Keratinocyte (primary cell): ENCODE measurements at regions not wholly inside any gene's neighbourhood (a gene's known extent, or its start where the extent isn't known, plus 50 kb on each side); places are given as distances from the start of the nearest gene placed in this dataset.

Experiments used
- DNase-seq: peaks from one replicate; pipeline ENCODE4 v3.0.0-alpha.2; 2011; ENCODE audit warnings: low read depth, missing footprints, low spot score
- FAIRE-seq: peaks from 2 replicates; lab custom pipeline; 2011; peaks lifted over from hg19 to GRCh38; lab: Jason Lieb, UNC
- H2AFZ ChIP-seq: 2 replicates; pipeline ENCODE4 v1.6.0; 2012; ENCODE audit warnings: low read length, control low read depth, inconsistent platforms; ENCODE audit not compliant: control insufficient read depth
- H3K27ac ChIP-seq: 2 replicates; pipeline ENCODE4 v1.5.1; 2011; ENCODE audit warnings: low read length; ENCODE audit not compliant: control insufficient read depth, insufficient read depth
- H3K27me3 ChIP-seq: 3 replicates; pipeline ENCODE4 v1.6.0; 2011; ENCODE audit warnings: low read length; ENCODE audit not compliant: control insufficient read depth, insufficient read depth; ENCODE audit errors: extremely low read depth
- H3K36me3 ChIP-seq, 2 experiments: 2 replicates in 1 of 2; 3 replicates in 1 of 2; pipeline ENCODE4 v1.5.1; 2011; ENCODE audit warnings: low read length in 2 of 2, mild to moderate bottlenecking in 1 of 2; ENCODE audit not compliant: control insufficient read depth in 2 of 2, insufficient read depth in 2 of 2; ENCODE audit errors: extremely low read depth in 1 of 2
- H3K4me1 ChIP-seq: 3 replicates; pipeline ENCODE4 v1.5.1; 2011; ENCODE audit warnings: low read length; ENCODE audit not compliant: control insufficient read depth, insufficient read depth; ENCODE audit errors: extremely low read depth
- H3K4me2 ChIP-seq: 3 replicates; pipeline ENCODE4 v1.6.0; 2011; ENCODE audit warnings: low read depth, low read length; ENCODE audit not compliant: control insufficient read depth, insufficient read depth; ENCODE audit errors: extremely low read depth
- H3K4me3 ChIP-seq, 3 experiments: fragments of 200-600 bp in 1 of 3; sonication (generic) in 1 of 3; 2 replicates in 2 of 3; 3 replicates in 1 of 3; pipeline ENCODE4 v1.5.1; 2011 to 2016; ENCODE audit warnings: low read length in 3 of 3, mild to moderate bottlenecking in 3 of 3, control low read depth in 2 of 3, inconsistent platforms in 1 of 3, low read depth in 1 of 3, mixed read lengths in 1 of 3, mixed run types in 1 of 3, moderate library complexity in 1 of 3; ENCODE audit not compliant: control insufficient read depth in 2 of 3, insufficient read depth in 2 of 3; ENCODE audit errors: extremely low read depth in 1 of 3
- H3K79me2 ChIP-seq: 2 replicates; pipeline ENCODE4 v1.6.0; 2012; ENCODE audit warnings: low read length; ENCODE audit not compliant: control insufficient read depth, insufficient read depth
- H3K9ac ChIP-seq: 3 replicates; pipeline ENCODE4 v1.6.0; 2011; ENCODE audit warnings: low read length; ENCODE audit not compliant: control insufficient read depth, insufficient read depth; ENCODE audit errors: extremely low read depth
- H3K9me1 ChIP-seq: 3 replicates; pipeline ENCODE4 v1.6.0; 2011; ENCODE audit warnings: low read length; ENCODE audit not compliant: control insufficient read depth, insufficient read depth; ENCODE audit errors: extremely low read depth
- H3K9me3 ChIP-seq: 2 replicates; pipeline ENCODE4 v1.5.1; 2012; ENCODE audit warnings: low read depth, low read length; ENCODE audit not compliant: control insufficient read depth
- H4K20me1 ChIP-seq: 3 replicates; pipeline ENCODE4 v1.6.0; 2011; ENCODE audit warnings: low read length; ENCODE audit not compliant: control insufficient read depth, insufficient read depth; ENCODE audit errors: extremely low read depth
- EZH2 ChIP-seq: IDR thresholded peaks from one replicate; pipeline ENCODE4 v1.6.1; 2012; ENCODE audit warnings: inconsistent platforms, mild to moderate bottlenecking, low read length, moderate library complexity
- dilution Hi-C: fragments of 300-500 bp; cut with MboI; formaldehyde crosslinking; loops from one replicate; pipeline ENCODE4 v1.7.0; 2020; ENCODE audit warnings: low sequenced_read_pairs; ENCODE audit not compliant: extremely low pct_ligation_motif_present
- TF ChIP-seq, protein P1 (sequence below), 3 experiments: IDR thresholded peaks in 1 of 3; conservative IDR thresholded peaks in 1 of 3; optimal IDR thresholded peaks in 1 of 3; 2 replicates in 2 of 3; 3 replicates in 1 of 3; pipeline versions ENCODE3 to v1.5.1; 2011; ENCODE audit warnings: low read length in 3 of 3, mild to moderate bottlenecking in 3 of 3, moderate library complexity in 2 of 3, control low read depth in 1 of 3, inconsistent platforms in 1 of 3; ENCODE audit not compliant: insufficient read depth in 2 of 3; ENCODE audit errors: extremely low read depth in 1 of 3

DNA sequence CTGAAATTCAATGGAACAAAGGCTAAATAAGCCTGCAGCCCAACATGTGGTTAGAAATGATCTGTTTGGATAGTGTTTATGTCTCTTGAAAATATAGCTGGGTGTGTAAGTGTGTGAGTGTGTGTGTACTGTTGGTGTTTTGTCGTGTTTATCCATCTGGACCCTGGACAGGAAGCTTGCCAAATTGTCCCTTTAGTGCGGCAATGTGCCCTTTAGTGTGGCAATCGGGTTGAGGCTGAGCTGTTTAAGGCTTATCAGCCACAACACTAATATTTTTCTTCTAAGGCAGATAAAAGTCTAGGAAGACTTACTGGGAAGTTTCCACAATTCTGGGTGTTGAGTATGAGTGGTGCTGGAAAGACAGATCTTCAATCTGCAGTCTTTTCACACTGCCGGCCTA, 180.2 kb downstream of the YTHDC2 start:
- TF ChIP-seq, protein P1, sequence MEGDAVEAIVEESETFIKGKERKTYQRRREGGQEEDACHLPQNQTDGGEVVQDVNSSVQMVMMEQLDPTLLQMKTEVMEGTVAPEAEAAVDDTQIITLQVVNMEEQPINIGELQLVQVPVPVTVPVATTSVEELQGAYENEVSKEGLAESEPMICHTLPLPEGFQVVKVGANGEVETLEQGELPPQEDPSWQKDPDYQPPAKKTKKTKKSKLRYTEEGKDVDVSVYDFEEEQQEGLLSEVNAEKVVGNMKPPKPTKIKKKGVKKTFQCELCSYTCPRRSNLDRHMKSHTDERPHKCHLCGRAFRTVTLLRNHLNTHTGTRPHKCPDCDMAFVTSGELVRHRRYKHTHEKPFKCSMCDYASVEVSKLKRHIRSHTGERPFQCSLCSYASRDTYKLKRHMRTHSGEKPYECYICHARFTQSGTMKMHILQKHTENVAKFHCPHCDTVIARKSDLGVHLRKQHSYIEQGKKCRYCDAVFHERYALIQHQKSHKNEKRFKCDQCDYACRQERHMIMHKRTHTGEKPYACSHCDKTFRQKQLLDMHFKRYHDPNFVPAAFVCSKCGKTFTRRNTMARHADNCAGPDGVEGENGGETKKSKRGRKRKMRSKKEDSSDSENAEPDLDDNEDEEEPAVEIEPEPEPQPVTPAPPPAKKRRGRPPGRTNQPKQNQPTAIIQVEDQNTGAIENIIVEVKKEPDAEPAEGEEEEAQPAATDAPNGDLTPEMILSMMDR (optimal IDR thresholded peaks at IDR 0.05 in 1 of 3, IDR thresholded peaks at IDR 0.05 in 1 of 3, conservative IDR thresholded peaks at IDR 0.05 in 1 of 3; ENCODE audit: extremely low read depth in 1 of 3, insufficient read depth in 2 of 3, low read length in 3 of 3): no peak
- no peak for TF ChIP-seq EZH2
- no peaks in the 10 kb centered on the region for H3K4me1 ChIP-seq
- no peaks in the 10 kb centered on the region for H4K20me1 ChIP-seq
- H3K27me3 ChIP-seq: peaks cover 18% of the 10 kb centered on the region
- DNase-seq: no peak
- dilution Hi-C loops: no loop called here
- H3K79me2 ChIP-seq: no peaks in the 10 kb centered on the region
- no peak overlapping the region for H3K27ac ChIP-seq
- H3K36me3 ChIP-seq: no peaks in the 10 kb centered on the region
- no peak for FAIRE-seq
- H3K9ac ChIP-seq: no peak overlapping the region
- no peaks in the 10 kb centered on the region for H3K9me3 ChIP-seq
- no peaks in the 10 kb centered on the region for H3K9me1 ChIP-seq
- H3K4me2 ChIP-seq: no peak overlapping the region
- H2AFZ ChIP-seq: no peak overlapping the region
- no peak overlapping the region for H3K4me3 ChIP-seq

DNA sequence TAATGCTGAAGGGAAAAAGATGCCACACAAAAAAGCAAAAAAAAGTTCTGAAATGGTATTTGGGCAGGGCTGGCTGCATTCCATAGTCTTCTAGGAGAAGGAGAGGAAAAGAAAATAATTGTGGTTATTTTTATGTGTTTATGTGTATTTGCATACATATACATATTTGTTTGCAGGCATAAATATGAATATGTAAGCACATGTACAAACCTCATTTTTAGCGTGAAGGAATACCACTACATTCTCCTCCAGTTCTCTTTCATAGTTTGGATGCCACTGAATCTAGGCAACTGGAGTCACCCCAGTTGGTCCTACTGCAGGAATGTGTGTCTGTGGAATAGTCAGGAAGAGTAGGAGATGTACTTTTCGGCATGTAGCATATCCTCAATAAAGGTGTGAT, 181.1 kb downstream of the YTHDC2 start:
- no peak overlapping the region for H3K27ac ChIP-seq
- H3K9me1 ChIP-seq: no peaks in the 10 kb centered on the region
- no peak overlapping the region for H3K4me2 ChIP-seq
- H2AFZ ChIP-seq: no peak overlapping the region
- H3K79me2 ChIP-seq: no peaks in the 10 kb centered on the region
- TF ChIP-seq EZH2: no peak
- TF ChIP-seq, protein P1 (optimal IDR thresholded peaks at IDR 0.05 in 1 of 3, IDR thresholded peaks at IDR 0.05 in 1 of 3, conservative IDR thresholded peaks at IDR 0.05 in 1 of 3; ENCODE audit: extremely low read depth in 1 of 3, insufficient read depth in 2 of 3, low read length in 3 of 3): no peak
- dilution Hi-C loops: no loop called here
- no peaks in the 10 kb centered on the region for H3K9me3 ChIP-seq
- no peaks in the 10 kb centered on the region for H3K4me1 ChIP-seq
- no peaks in the 10 kb centered on the region for H3K36me3 ChIP-seq
- no peak overlapping the region for H3K9ac ChIP-seq
- no peaks in the 10 kb centered on the region for H4K20me1 ChIP-seq
- DNase-seq (no peak), FAIRE-seq (no peak)
- peaks cover 18% of the 10 kb centered on the region for H3K27me3 ChIP-seq
- H3K4me3 ChIP-seq: no peak overlapping the region
